ENCODE measurements at regions not wholly inside any gene's neighbourhood (a gene's known extent, or its start where the extent isn't known, plus 50 kb on each side); places are given as distances from the start of the nearest gene placed in this dataset.

GRCh38 chr1:105886309-105886708, 1170.2 kb upstream of the PRMT6 start:
- TF ChIP-seq CTCF (IDR thresholded peaks at IDR 0.05) (no peak), POLR2A (IDR thresholded peaks at IDR 0.05) (no peak)

Data from testis (tissue), 2 donors.